Prostate gland (tissue), 2 donors: ENCODE measurements at regions not wholly inside any gene's neighbourhood (a gene's known extent, or its start where the extent isn't known, plus 50 kb on each side); places are given as distances from the start of the nearest gene placed in this dataset.

Experiments
- DNase-seq: peaks from one replicate; pipeline ENCODE4 v3.0.0-alpha.2; 2019; ENCODE audit warnings: low spot score
- H3K27ac ChIP-seq, 2 donors: fragments of 200-600 bp; sonication (generic); 2 replicates each; pipeline ENCODE4 v1.5.1; 2017 to 2019
- H3K27me3 ChIP-seq: fragments of 200-600 bp; sonication (generic); replicated peaks from 2 replicates; pipeline ENCODE4 v1.5.1; 2019; ENCODE audit not compliant: insufficient read depth
- H3K36me3 ChIP-seq, 2 donors: fragments of 200-600 bp; sonication (generic); 1 replicate in 1 of 2; 2 replicates in 1 of 2; pipeline versions ENCODE4 v1.5.1 to v1.8.1; 2017 to 2019
- H3K4me1 ChIP-seq: fragments of 200-600 bp; sonication (generic); replicated peaks from 2 replicates; pipeline ENCODE4 v1.5.1; 2019
- H3K4me3 ChIP-seq, 2 donors: fragments of 200-600 bp; sonication (generic); 2 replicates each; pipeline ENCODE4 v1.5.1; 2017 to 2019
- H3K9me3 ChIP-seq: fragments of 200-600 bp; sonication (generic); 2 replicates; pipeline ENCODE4 v1.5.1; 2017
- CTCF ChIP-seq, 4 experiments: fragments of 200-600 bp in 2 of 4; fragments of 450-650 bp in 2 of 4; sonication (generic) in 2 of 4; IDR thresholded peaks; 1 replicate in 3 of 4; 2 replicates in 1 of 4; pipeline ENCODE4 v1.5.1; 2016 to 2019; ENCODE audit warnings: antibody characterized with exemption in 4 of 4, mild to moderate bottlenecking in 2 of 4, moderate library complexity in 2 of 4
- POLR2A ChIP-seq: fragments of 450-650 bp; IDR thresholded peaks from one replicate; pipeline ENCODE4 v1.6.1; 2016; ENCODE audit warnings: antibody characterized with exemption, mild to moderate bottlenecking
- POLR2AphosphoS5 ChIP-seq: sonication (generic); formaldehyde crosslinking; IDR thresholded peaks from one replicate; pipeline ENCODE4 v1.6.1; 2017; ENCODE audit warnings: antibody characterized with exemption
- WGBS: methylation state at CpG from one replicate; pipeline ENCODE4 v1.1.5; 2018; 5-methylcytosine and 5-hydroxymethylcytosine counted together
- intact Hi-C: fragments of 100-400 bp; cut with DNase I; formaldehyde crosslinking; loops from one replicate; pipeline ENCODE4 v1.14.2; 2022

- H3K36me3 ChIP-seq: no peaks in the 10 kb centered on the region
- TF ChIP-seq POLR2A (no peak), POLR2AphosphoS5 (no peak), CTCF (IDR thresholded peaks at IDR 0.05) (no peak)
- no peaks in the 10 kb centered on the region for H3K4me1 ChIP-seq
- no peaks in the 10 kb centered on the region for H3K27me3 ChIP-seq
- no peak for DNase-seq
- WGBS: 91% methylated on average over 8 of the region's 8 CpGs
- no peaks in the 10 kb centered on the region for H3K9me3 ChIP-seq
- intact Hi-C loops: no loop called here
- no peak overlapping the region for H3K27ac ChIP-seq
- no peak overlapping the region for H3K4me3 ChIP-seq
Measured at GRCh38 chr2:8312861-8313830, 368.7 kb upstream of the ID2 start.

GRCh38 chr2:8314063-8314462 is 367.8 kb upstream of the ID2 start:
- no peaks in the 10 kb centered on the region for H3K36me3 ChIP-seq
- H3K27me3 ChIP-seq: no peaks in the 10 kb centered on the region
- no peaks in the 10 kb centered on the region for H3K9me3 ChIP-seq
- no peak overlapping the region for H3K27ac ChIP-seq
- no peaks in the 10 kb centered on the region for H3K4me1 ChIP-seq
- DNase-seq: no peak
- no peak overlapping the region for H3K4me3 ChIP-seq
- WGBS: 89% methylated on average over 3 of the region's 3 CpGs
- TF ChIP-seq POLR2A: no peak
- TF ChIP-seq CTCF (IDR thresholded peaks at IDR 0.05): no peak
- no peak for TF ChIP-seq POLR2AphosphoS5
- intact Hi-C loops: no loop called here

- Histone ChIP-seq H3K9me3 (no peaks in the 10 kb centered on the region), H3K4me3 (no peak overlapping the region), H3K4me1 (no peaks in the 10 kb centered on the region), H3K36me3 (no peaks in the 10 kb centered on the region), H3K27me3 (no peaks in the 10 kb centered on the region), H3K27ac (no peak overlapping the region)
- TF ChIP-seq POLR2A: no peak
- TF ChIP-seq CTCF (IDR thresholded peaks at IDR 0.05): no peak
- no peak for TF ChIP-seq POLR2AphosphoS5
- intact Hi-C loops: no loop called here
- no peak for DNase-seq
- WGBS: 79% methylated on average over 7 of the region's 7 CpGs
Measured at GRCh38 chr2:8315531-8316165, 366.2 kb upstream of the ID2 start.

- Histone ChIP-seq H3K4me3 (no peak overlapping the region), H3K27ac (no peak overlapping the region), H3K9me3 (no peaks in the 10 kb centered on the region), H3K36me3 (no peaks in the 10 kb centered on the region), H3K27me3 (no peaks in the 10 kb centered on the region), H3K4me1 (no peaks in the 10 kb centered on the region)
- WGBS: 74% methylated on average over 1 of the region's 1 CpG
- no peak for TF ChIP-seq POLR2AphosphoS5
- no peak for TF ChIP-seq POLR2A
- TF ChIP-seq CTCF (IDR thresholded peaks at IDR 0.05): no peak
- DNase-seq: no peak
- intact Hi-C loops: no loop called here
Measured at GRCh38 chr2:8316356-8316755, 365.5 kb upstream of the ID2 start.
